NCI-H1092 treated with DMSO at 0.1 percent for 48 hours (cell line): ENCODE measurements at regions not wholly inside any gene's neighbourhood (a gene's known extent, or its start where the extent isn't known, plus 50 kb on each side); places are given as distances from the start of the nearest gene placed in this dataset.

ENCODE experiments used
- DNase-seq: peaks from one replicate; lab custom pipeline; 2025; lab: John Stamatoyannopoulos, UW

DNA sequence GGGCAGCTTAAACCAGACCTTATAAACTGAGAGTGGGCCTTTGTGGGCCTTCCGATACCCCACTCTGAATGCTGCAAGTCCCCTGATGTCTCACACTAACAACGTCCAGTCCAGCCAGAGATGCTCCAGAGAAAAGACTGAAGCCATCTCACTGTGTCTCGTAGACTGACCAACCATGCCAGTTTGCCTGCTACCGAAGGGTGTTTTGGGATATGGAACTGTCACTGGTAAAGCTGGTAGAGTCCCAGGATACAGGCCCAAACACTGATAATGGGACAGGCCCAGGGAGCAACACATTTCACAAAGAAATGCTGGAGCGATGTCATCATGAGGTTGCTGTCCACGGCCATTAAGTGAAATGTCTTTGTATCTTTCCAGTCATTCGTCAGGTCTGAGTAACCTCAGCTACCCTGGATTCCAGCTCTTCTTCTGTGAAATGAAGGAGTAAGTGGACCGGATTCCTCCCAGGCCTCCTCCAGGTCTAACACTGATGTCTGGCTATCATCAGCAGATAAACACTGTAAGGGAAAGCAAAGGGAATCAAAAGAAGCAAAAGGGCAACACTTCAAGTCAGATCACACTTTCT is 81.6 kb downstream of the SLC5A7 start:
- no peak for DNase-seq

DNA sequence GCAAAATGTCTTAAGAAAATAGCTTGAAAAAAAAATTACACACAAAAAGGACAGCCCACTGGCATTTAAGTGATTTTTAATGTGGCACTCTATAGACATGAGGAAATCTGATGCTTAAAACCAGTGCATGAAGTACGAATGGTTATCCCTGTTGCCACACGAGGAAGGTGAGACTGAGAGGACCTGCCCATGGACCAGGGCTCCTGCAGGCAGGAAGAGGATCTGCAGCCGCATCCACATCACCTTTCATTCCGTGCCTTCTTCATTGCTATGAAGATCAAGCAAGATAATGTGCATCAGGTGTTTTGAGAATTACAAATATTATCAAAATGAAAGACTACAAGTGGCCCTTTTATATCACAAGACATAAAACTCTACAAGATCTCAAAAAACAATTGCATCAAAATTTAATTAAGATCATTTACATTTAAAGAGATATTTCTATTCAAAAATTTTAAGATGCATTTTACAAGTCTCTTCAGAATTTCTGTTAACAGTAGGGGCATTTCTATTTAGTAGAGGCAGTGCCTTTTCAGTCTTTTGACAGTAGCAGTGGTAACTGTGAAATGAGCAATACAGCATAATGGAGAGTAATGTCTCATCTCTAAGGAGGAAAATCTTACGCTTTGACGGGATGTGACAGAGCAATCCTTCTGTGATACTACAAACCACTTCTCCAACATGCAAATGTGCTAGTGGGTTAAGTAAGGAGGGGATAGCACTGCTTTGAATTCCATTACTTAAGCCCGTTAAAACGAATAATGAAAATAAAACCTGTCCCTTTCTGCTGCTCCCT is 83.4 kb downstream of the SLC5A7 start:
- DNase-seq, result no peak

DNA sequence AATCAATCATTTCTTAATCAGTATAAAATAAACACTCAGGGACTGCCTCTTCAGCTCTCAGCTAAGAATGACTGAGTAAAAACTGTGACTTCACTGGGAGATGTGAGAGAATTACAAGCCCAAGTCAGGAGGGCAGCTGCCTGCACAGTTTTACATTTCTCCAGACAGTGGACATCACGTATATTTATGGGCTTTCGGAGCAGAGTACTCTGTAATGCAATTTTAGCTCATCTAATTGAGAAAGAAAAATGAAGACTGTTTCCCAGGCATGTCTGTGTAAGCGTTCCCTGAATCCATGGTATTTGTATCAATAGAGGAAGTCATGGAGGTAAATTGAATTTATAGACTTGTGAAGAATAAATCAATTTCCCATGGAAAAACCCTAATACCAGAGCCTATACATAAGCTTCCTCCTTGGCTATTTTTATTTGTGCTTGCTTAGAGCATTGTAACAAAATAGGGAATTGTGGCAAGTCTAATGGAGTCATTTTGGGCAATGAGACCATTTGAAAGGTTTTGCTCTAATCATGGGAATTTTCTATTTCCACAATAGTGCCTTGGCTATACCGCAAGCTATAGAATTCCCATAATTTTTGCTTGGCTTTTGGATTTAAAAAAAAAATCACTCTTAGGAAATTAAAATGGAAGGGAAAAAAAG is 87.2 kb downstream of the SLC5A7 start:
- no peak for DNase-seq

DNA sequence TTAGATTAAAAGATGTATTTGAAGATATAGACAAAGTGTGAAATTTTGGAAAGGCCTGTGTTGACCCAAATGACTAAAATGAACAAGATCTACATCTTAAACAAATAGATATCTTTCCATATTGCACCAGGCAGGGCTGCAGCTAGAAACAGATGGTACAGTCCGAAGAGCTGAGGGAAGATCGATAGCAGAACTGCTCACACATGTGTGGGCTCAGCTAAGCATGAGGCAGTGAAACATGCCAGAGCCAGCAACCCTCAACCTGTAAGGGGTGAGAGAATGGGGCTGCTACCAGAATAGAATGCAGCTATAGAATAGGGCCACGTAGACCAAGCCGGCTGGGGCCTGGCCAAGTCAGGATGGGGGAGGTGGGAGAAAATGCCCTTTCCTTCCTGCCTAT is 87.8 kb downstream of the SLC5A7 start:
- DNase-seq, result no peak

DNA sequence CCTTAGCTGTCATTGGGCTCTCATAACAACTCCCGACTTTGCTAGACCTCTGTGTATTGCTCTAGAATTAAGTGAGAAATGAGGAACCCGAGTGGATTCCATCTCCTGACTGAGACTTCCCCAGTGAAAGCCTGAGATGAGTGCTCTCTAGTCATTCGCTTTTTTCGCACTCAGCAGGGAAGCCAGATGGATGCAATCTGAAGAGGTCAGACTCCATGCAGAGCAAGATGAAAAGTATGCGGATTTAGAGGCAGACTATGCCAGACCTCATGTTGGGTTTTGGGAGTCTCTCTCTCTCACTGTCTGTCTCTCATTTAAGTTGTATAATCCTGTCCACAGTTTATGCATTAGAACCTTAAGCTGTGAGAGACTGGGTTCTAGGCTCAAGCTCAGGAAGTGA is 88.6 kb downstream of the SLC5A7 start:
- DNase-seq, result no peak

DNA sequence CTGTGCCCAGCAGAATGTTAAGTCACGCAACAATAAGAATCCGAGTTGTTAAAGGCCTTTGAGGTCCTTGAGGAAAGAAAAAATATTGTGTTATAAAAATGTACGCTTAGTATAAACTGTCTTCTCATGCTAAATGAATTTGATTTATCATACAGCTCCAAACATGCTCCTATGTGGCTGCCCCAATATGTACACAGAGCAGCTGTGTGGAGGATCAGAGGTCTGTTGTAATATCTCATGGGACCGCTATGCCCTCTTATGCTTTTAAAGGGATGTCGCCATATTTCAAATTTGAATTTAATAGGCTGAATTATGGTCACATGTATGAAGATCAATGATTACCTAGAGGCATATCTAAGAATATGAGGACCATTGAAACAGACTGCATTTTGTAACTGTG is 90.2 kb downstream of the SLC5A7 start:
- no peak for DNase-seq

DNA sequence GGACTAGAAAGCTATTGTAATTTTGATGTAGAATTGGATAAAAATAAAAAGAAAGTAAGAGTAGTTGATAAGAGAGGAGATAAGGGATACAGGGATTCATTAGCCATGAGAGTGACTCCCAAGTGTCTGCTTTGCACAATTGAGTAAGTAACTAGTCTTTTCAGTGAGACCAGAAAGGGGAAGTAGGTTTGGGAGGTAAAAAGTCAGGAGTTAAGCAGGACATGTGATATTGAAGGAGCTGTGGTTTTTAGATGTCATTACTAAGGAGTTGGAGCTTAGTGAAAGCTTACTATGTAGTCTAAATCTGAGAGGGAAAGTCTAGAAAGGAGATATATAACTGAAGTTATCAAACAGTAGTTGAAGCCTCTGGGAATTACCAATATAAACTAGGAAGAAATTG is 93.4 kb downstream of the SLC5A7 start:
- DNase-seq, result no peak

DNA sequence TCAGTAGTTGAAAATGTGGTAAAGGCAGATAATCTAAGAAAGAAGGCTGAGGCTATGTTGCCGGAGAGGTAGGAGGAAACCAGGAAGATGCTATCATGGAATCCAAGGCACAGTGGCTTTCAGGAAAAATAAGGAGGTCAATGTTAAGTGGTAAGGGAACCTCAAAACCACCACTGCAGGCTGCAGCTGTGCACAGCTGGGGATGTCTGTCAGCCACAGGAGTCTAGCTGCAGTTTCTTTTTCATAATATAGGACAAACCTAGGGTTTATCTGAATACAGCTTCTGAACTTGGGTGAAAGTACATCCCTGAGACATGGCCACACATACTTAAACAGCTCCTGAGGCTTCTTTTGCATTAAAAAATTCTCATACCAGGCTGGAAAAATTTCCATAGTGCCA is 93.9 kb downstream of the SLC5A7 start:
- DNase-seq, result no peak

DNA sequence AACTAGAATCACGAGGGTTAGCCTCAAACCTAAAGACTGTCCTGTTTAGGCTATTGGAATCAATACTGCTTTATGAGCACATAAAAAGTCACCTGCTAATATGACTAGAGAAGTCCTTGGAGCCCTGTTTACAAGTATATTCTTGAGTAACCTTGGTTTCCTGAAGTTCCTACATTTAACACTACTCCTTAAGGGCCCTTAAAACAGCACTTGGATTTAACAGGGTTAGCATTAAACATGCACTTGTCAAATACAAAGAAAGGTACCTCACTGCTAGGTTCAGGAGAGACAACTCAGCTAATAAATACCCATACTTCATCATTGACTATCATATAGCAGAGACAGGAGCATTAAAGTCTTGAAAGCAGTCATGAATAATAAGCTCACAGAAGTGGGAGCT is 96.7 kb downstream of the SLC5A7 start:
- no peak for DNase-seq

DNA sequence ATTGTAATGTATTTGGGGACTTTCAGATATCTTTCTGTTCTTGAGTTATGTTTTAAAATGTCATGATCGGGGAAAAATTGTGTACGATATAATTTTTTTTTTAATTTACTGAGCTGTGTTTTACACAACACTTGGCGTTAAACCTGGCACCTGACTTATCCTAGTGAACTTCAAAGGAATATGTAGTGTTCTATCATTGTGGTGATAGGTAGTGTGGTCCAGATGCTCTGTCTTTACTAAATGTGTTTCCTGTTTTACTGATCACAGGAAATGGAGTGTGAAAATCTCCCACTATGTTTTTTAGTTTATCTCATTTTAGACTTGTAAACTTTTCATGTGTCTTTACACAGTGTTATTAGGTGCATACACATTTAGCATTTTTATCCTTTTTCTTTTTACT is 98.0 kb downstream of the SLC5A7 start:
- DNase-seq, result no peak

DNA sequence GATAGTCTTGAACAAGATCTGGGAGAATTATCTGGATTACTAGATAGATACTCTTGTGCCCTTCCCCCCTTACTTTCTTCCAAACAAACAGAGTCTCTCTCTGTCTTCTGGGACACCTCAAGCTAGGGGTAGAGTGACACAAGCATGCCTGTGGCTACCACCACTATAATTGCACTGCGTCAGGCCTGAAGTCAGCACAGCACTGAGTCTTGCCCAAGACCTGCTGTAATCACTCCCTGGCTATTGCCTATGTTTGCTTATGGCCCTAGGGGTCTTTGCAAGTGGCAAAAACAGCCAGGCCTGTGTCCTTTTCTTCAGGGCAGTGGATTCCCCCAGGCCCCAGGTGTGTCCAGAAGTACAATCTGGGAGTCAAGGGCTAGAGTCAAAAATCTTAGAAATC is 106.6 kb downstream of the SLC5A7 start:
- DNase-seq, result no peak

DNA sequence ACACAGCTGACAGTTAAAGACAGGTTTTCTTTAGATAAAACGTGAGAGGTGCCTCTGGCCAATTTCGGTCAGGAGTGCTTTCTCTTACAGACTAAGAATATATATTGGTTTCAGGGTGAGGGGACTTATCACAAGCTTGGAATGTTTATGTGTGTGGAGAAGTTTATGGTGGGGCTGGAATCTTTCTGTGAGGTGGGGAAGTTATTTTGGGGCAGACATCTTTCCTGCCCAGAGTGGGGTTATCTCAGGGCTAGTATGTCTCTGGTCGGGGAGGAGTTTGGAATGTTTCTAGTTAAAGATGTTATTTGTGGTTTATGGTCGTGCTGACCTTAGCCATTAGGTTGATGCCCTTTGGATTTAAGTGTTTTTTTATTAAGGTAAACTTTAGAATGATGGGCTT is 115.2 kb downstream of the SLC5A7 start:
- DNase-seq, result no peak

DNA sequence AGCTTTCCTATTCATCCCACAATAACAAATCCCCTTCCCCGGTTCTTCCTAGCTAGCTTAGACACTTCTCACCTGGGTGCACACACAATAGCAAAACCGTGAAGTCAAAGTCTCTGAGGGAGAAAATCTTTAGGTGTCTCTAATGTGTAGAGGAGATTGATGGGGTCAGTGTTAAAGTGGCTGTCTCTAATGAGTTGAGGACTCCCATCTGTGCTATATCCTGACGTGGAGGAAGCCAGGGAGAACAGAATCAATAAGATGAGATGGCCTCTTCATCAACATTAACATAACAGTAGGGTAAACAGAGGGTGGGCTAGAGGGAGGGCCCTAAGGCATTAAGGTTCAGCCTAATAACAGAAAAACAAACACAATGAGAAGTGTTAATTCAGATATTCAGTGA is 120.4 kb downstream of the SLC5A7 start:
- no peak for DNase-seq

DNA sequence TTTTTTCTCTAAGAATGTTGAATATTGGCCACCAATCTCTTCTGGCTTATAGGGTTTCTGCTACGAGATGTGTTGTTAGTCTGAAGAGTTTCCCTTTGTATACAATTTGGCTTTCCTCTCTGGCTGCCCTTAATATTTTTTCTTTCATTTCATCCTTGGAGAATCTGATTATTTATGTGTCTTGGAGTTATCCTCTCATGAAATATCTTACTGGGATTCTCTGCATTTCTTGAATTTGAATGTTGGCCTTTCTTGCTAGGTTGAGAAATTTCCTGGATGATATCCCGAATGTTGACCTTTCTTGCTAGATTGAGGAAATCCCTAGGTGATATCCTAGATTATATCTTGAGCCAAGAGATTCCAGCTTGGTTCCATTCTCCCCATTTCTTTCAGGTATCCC is 125.6 kb downstream of the SLC5A7 start:
- no peak for DNase-seq

DNA sequence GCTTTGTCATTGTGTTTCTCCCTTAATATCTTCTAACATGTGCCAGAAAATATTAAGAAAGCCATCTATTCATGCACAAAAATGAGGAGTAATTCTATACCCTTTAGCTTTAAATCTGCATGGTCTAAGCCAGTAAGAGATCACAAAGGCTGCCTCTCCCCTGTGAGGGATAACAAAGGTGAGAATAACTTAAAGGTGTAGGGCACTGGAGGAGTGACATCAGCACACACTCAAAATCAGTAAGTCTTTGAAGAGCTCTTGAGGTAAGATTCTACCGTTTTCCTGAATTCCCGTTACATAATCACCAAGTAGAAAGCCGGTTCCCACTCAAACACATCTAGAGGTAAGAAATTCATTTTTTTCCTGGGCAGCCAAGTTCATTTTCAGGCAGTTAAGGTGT is 123.9 kb upstream of the SULT1C3 start:
- no peak for DNase-seq

DNA sequence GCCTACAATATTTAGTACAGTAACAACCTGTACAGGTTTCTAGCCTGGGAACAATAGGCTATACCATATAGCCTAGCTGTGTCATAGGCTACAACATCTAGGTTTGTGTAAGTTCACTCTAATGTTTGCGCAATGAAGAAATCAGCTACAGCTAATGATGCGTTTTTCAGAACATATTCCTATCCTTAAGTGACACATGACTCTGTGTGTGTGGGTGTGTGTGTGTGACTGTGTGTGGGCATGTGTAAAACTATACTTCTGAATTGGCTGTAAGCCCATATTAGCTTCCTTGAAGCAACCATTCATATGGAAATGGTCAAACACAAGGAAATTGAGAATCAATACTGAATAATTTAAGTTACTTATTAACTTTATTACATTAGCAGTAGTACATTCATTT is 120.8 kb upstream of the SULT1C3 start:
- DNase-seq, result no peak

DNA sequence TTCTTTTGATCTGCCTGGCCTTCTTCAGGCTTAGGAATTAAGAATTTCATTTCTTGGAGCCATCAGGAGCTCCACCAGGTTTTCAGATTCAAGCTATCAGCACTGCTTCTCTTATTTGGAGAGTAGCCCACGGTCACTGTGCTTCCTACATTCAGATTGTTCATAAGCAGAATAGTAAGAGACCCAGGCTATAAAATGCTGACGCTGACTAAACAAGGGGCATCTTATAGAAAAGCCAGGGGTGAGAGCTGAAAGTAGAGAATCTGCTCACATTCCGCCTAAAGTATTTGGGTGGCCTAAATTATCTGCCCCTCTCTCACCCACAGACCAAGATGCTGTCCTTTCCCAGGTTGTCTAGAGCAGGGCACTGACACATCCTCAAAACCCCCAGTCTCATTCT is 120.3 kb upstream of the SULT1C3 start:
- no peak for DNase-seq

DNA sequence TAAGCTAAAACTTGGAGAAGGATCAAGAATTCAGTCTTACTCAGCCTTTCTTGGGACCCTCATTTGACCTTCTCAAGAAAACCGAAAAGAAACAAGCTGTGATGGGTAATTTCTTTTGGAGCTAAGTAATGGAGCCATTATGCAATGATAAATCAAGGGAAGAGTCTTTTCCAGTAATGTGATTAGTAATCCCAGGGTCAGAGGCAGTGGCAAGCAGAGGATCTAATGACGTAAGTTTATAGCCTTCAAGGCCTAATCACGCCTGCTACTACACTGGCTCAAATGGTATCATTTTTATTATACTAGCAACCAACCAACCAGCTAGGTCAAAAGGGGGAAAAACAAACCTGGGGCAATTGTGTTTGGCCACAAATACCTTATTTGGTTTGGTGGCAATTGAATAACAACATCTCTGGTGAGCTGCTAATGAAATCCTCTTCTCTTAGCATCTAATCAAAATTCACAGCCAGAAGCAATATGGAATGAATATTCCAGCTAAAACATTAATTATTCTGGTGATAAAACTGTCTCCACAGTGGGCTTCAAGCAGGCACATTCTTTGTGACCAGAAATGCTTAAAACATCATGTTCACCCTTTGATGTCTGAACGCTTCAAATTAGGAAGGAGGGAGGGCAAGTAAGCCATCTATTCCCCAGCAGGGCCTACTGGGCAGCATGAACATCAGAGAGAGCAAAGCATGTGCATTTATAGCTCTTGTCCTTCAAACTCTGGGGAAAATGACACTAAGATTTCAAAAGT is 114.9 kb upstream of the SULT1C3 start:
- DNase-seq, result no peak

DNA sequence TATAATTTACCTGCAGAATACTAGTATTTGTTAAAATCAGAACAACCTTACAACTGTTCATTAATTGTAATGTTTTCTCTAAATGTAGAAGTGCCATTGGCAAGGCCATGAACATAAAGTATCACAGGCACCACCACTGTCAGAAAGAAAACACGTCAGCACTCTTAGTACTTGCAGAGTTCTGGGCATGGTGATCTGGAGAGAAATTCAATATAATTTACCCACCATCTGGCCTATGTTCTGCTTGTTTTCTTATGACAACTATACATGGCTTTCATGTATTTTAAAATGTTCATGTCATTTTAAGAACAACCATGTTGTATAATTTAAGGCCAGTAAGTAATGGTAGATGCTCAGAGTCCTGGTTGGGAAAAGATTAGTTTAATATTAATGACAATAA is 114.2 kb upstream of the SULT1C3 start:
- DNase-seq, result no peak

DNA sequence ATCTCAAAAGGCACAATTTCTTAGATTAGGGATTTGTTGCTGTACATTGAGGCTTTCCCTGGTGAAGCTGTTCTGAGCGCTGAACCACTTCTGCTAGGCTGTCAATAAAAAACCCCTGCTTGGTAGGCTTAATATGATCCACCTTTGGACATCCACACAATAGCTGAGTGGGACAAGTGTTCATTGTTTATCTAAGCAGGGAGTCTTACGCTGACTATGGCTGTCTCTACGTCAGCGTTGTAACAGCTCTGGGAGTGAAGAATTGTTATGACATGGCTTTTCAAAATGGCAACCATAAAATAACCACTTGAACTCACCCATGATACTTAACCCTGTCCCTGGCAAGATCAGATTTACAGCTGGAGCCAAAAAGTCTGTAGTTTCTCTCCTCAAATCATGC is 111.5 kb upstream of the SULT1C3 start:
- peak; percentile 75 for DNase-seq

DNA sequence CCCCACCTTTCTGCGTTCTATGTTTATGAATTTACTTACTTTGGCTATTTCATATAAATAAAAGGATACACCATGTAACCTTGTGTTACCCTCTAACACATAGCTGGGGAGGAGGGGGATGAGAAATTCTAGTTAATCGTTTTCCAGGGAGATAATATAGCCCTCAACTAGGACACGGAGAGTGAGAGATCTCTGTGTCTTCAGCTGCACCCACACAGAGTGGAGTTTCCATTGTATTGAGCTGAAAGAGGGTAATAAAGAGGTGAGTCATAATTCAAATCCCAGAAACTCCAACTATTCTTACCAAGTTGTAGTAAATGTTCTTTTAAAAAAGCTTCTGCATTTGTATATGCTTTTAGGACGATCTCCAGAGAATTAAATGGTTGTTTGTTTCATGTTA is 110.1 kb upstream of the SULT1C3 start:
- no peak for DNase-seq

DNA sequence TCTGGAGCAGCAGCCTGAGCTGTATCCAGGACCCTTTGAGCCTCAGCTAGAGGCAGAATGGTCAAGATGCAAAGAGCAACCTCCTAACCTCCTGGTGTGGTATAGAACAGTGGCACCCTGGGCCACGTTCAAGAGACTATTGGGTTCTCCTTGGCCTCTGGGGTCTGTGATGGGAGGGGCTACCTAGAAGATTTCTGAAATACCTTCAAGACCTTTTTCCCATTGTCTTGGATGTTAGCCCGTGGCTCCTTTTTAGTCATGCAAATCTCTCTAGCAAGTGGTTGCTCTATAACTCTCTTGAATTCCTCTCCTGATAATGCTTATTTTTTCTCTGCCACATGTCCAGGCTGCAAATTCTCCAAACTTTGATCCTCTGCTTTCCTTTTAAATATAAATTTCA is 106.3 kb upstream of the SULT1C3 start:
- DNase-seq, result no peak

DNA sequence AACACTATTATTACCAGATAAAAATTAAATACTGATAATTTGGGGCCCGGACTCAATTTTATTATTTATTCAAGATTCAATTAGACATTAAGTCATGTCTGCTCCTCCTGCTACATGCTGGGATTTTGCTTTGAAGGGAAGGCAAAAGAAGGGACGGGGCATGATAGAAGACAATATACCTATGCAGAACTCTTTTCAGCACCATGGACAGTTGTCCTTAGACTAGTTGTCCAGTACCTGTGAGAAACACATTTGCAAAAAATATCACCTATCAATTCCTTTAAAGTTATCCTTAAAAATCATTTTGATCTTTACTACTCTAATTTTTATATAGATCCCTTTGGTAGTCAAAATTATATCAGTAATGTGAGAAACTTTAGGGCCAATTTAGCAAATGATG is 100.2 kb upstream of the SULT1C3 start:
- no peak for DNase-seq
